Activated T-cell treated with anti-CD3 and anti-CD28 coated beads for 24 hours (primary cell): ENCODE measurements at regions not wholly inside any gene's neighbourhood (a gene's known extent, or its start where the extent isn't known, plus 50 kb on each side); places are given as distances from the start of the nearest gene placed in this dataset.

Experiments used
- DNase-seq: peaks from one replicate; pipeline ENCODE4 v3.0.0-alpha.2; 2020; ENCODE audit warnings: low read depth

DNA sequence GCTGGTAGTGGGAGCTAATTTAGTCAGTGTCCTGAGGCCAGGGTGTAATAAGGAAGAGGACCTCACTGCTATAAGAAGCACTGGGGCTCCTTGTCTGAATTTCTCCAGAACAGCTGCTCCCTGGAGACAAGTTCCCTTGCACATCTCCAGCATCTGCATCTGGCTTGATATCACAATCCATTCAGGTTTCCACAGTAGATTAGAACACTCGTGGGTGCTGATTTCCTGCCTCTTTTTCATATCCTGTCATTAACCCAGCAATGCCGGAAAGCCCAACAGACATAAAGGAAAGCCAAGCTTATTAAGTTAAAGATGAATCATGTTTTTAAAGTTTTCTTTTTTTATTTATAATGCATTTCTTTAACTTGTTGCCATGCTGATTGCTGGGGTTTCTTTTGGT is 232.3 kb upstream of the WWC1 start:
- DNase-seq = no peak

GRCh38 chr5:168062239-168062638 is 229.2 kb upstream of the WWC1 start:
- DNase-seq = no peak

GRCh38 chr5:168064457-168064856 is 227.0 kb upstream of the WWC1 start:
- no peak for DNase-seq

GRCh38 chr5:168064933-168065622 is 226.4 kb upstream of the WWC1 start:
- DNase-seq = no peak

- DNase-seq = no peak
These were observed 224.8 kb upstream of the WWC1 start for GRCh38 chr5:168066536-168067208.

DNA sequence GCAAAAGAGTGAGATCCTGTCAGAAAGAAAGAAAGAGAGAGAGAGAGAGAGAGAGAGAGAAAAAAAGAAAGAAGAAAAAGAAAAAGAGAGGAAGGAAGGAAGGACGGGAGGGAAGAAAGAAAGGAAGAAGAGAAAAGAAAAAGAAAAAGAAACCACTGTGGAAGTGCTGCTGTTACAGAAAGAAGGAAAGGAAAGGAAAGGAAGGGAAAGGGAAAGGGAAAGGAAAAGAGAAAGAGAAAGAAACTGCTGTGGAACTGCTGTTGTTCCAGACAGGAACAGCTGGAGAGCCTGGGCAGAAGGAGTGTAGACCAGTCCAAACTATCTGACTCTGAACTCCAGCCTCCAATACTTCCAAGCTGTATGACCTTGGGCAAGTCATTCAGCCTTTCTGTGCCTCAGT is 220.7 kb upstream of the WWC1 start:
- DNase-seq = no peak

DNA sequence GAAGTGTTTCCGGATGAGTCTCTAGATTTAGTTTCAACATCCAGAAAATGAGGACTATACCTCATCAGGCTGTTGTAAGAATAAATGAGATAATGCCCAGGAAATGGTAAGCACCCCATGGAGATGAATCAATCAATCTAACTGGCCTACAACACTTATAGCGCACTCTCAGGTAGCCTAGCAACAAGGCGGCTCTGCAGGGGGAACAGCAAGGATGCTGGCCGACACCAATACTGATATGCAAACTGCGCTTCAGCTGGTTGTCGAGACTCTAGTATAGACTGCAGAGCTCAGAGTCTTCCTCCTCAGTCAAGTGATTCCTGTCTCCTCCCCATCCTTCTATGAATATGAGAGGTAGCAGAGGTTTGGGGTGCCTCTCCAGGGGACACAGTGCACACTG is 218.8 kb upstream of the WWC1 start:
- no peak for DNase-seq

DNA sequence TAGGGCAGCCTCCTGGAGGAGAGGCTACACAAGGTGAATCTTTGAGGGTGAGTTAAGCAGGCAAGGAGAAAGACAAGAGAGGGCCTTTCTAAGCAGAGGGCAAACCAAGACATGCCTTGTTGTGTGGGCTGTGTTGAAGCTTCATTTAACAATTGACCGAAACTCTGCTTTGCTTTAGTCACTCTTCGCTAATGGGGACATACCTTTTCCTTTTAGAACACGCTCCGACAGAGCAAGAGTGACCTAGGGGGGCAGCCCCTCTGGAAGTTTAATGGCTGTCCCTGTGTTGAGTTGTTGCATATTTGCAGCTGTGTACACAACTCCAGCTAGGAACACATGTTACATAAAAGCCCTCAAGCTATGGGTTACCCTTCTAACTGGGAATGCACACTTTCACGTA is 218.1 kb upstream of the WWC1 start:
- no peak for DNase-seq

GRCh38 chr5:168073991-168074800 is 217.2 kb upstream of the WWC1 start:
- no peak for DNase-seq

DNA sequence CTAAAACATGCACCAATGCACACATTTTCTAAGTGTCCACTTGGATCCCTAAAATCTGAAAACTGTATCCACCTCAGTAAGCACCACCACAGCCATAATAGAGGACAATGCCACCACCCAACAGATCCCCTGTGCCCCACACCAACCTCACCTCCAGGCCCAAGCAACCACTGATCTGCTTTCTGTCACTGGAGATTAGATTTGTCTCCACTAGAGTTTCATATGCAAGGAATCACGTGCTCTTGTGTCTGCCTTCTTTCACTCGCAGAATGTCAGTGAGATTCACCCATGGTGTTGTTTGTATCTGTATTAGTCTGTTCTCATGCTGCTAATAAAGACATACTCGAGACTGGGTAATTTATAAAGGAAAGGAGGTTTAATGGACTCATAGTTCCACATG is 216.1 kb upstream of the WWC1 start:
- DNase-seq = no peak

DNA sequence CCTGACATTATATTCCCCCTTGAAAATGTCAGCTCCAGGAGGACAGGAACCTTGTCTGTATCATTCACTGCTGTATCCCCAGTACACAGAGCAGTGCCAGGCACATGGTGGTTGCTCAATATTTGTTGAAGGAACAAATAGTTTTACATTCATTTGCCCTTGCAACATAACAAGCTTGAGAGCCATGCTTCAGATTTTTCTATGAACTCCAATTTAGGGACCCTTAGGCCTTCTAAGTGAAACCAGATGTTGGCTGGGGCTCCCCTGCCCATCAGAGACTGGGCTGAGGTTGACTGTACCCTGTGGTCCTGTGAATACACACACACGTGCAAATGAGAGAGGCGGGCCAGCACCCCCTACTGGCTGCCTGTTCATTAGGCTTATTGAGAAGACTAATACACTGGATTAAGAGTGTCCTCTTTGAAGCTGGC is 214.9 kb upstream of the WWC1 start:
- DNase-seq = no peak

GRCh38 chr5:168085261-168086031 is 206.0 kb upstream of the WWC1 start:
- DNase-seq = no peak

- DNase-seq = no peak
These were observed 205.3 kb upstream of the WWC1 start for GRCh38 chr5:168086104-168086610.

- DNase-seq = no peak
These were observed 204.7 kb upstream of the WWC1 start for GRCh38 chr5:168086746-168087145.

- no peak for DNase-seq
These were observed 202.9 kb upstream of the WWC1 start for GRCh38 chr5:168088410-168089173.

- DNase-seq = no peak
These were observed 202.1 kb upstream of the WWC1 start for GRCh38 chr5:168089201-168089887.

- no peak for DNase-seq
These were observed 198.9 kb upstream of the WWC1 start for GRCh38 chr5:168092209-168093185.

DNA sequence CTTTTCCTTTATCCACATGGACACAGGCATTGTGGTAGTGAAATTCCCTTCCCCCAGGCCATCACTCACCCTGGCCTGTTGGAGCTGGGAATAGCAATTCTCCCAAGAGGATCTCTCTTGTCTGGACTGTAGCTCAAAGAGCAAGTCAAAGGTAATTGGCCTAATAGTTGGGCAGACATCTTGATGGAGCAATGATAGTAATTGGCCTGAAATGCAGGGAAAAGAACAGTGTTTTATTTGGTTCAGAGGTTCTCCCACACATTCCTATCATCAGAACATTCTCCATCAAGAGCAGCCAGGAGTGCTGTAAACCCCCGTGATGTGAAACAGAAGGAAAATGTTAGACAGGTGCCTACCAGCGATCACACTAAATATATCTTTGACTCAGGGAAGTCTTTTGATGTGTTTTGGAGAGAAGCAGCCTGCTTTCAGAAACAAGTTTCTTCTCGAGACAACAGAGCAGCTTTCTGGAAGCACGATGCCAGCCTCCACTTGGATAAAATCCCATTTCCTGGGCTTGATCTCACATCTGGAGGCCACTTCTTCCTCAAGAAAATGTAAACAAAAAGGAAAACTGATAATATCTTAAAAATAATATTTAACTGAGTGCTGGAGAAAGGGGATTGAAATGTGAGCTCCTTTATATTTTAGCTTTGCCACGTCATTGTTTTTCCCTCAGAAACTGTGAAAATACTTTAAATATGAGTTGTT is 198.1 kb upstream of the WWC1 start:
- DNase-seq = no peak

GRCh38 chr5:168096525-168096924 is 194.9 kb upstream of the WWC1 start:
- DNase-seq = no peak
